ENCODE measurements at regions not wholly inside any gene's neighbourhood (a gene's known extent, or its start where the extent isn't known, plus 50 kb on each side); places are given as distances from the start of the nearest gene placed in this dataset.

GRCh38 chr1:34460193-34460592 lies 283.5 kb downstream of the C1orf94 start:
- Histone ChIP-seq H3K27me3 (ENCODE audit: control insufficient read depth, insufficient read depth, low read length) (no peaks in the 10 kb centered on the region), H3K27ac (ENCODE audit: low read length) (no peak overlapping the region), H3K9me3 (ENCODE audit: control insufficient read depth, insufficient read depth, low read depth, low read length) (no peaks in the 10 kb centered on the region), H3K4me3 (ENCODE audit: low read depth in 2 of 2, low read length in 2 of 2) (no peak overlapping the region), H3K4me1 (ENCODE audit: control insufficient read depth, insufficient read depth, low read length) (no peaks in the 10 kb centered on the region), H3K36me3 (ENCODE audit: control insufficient read depth, insufficient read depth, low read length) (no peaks in the 10 kb centered on the region)
- peak; percentile 62; the same call in 1 of the 2 replicates for ATAC-seq
- no TSS peak for BruUV-seq (replicated peaks)
- in situ Hi-C loops (cut with HindIII; ENCODE audit: low pct_unique_long_range_greater_than_20kb, low sequenced_read_pairs), result no loop called here
- POLR2A ChIA-PET, result interaction anchor here (0.5 kb wide), 1 partner anchor 134 kb away, joined by 13 read pairs; no protein-coding TSS in a partner anchor
- TF ChIP-seq CTCF (IDR thresholded peaks at IDR 0.05) (peak; percentile 77), REST (IDR thresholded peaks at IDR 0.05; ENCODE audit: insufficient read depth in 1 of 2, low read depth in 2 of 2, low read length in 1 of 2) (no peak), POLR2AphosphoS5 (IDR thresholded peaks at IDR 0.05; ENCODE audit: low read depth, low read length) (no peak), TCF7L2 (IDR thresholded peaks at IDR 0.05; ENCODE audit: low read depth, low read length) (no peak), SIN3A (IDR thresholded peaks at IDR 0.05; ENCODE audit: borderline replicate concordance, insufficient read depth, low read depth, low read length) (no peak)
- CTCF ChIA-PET, result no interaction called here
- intact Hi-C loops (cut with micrococcal nuclease; ENCODE audit: unreplicated experiment), result loop anchor here (10.0 kb wide), 2 partner anchors 135 to 285 kb away; no protein-coding TSS in a partner anchor
- DNase-seq (ENCODE audit: low read depth, low spot score), result peak; percentile 10

- no TSS peak for BruUV-seq (replicated peaks)
- Histone ChIP-seq H3K27ac (ENCODE audit: low read length) (no peak overlapping the region), H3K4me1 (ENCODE audit: control insufficient read depth, insufficient read depth, low read length) (no peaks in the 10 kb centered on the region), H3K36me3 (ENCODE audit: control insufficient read depth, insufficient read depth, low read length) (no peaks in the 10 kb centered on the region; the same call in 1 of the 2 replicates), H3K27me3 (ENCODE audit: control insufficient read depth, insufficient read depth, low read length) (peaks cover 18% of the 10 kb centered on the region), H3K4me3 (ENCODE audit: low read depth in 2 of 2, low read length in 2 of 2) (no peak overlapping the region), H3K9me3 (ENCODE audit: control insufficient read depth, insufficient read depth, low read depth, low read length) (no peaks in the 10 kb centered on the region)
- TF ChIP-seq CTCF (IDR thresholded peaks at IDR 0.05) (no peak), REST (IDR thresholded peaks at IDR 0.05; ENCODE audit: insufficient read depth in 1 of 2, low read depth in 2 of 2, low read length in 1 of 2) (no peak), POLR2AphosphoS5 (IDR thresholded peaks at IDR 0.05; ENCODE audit: low read depth, low read length) (no peak), SIN3A (IDR thresholded peaks at IDR 0.05; ENCODE audit: borderline replicate concordance, insufficient read depth, low read depth, low read length) (no peak), TCF7L2 (IDR thresholded peaks at IDR 0.05; ENCODE audit: low read depth, low read length) (no peak)
- ATAC-seq, result no peak
- CTCF ChIA-PET, result no interaction called here
- intact Hi-C loops (cut with micrococcal nuclease; ENCODE audit: unreplicated experiment), result no loop called here
- POLR2A ChIA-PET, result no interaction called here
- no peak for DNase-seq (ENCODE audit: low read depth, low spot score)
- in situ Hi-C loops (cut with HindIII; ENCODE audit: low pct_unique_long_range_greater_than_20kb, low sequenced_read_pairs), result no loop called here
Observed at GRCh38 chr1:34470401-34470800, 284.4 kb upstream of the GJB5 start.

Data from Panc1 (cell line).